ENCODE measurements at regions not wholly inside any gene's neighbourhood (a gene's known extent, or its start where the extent isn't known, plus 50 kb on each side); places are given as distances from the start of the nearest gene placed in this dataset.
"Not testable (repeated sequence)": the region's sequence is repeated elsewhere in the genome, so short reads cannot be mapped to it uniquely, and the experiment has no call there.

DNA sequence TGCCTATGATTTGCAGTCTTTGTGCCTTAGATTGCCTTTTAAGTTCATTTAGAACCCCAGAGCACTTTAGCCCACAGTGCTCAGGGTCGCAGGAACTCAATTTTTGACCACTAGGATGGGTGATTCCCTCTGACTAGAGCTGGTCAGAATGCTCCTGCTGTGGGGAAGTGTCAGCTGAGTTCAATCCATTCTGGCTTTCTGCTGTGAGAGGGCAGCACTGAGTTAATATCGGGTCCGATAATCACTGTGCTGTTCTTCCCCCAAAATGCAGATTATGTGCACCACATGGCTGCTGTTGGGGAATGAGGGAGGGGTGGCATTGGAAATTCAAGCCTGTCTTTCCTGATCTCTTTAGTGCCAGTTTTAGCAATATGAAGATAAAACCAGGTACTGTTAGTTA, 886.4 kb downstream of the DNAJB9 start:
- no peak for DNase-seq (ENCODE audit: low read depth in 1 of 2, low spot score in 1 of 2)
- Histone ChIP-seq H3K4me3 (replicated peaks; ENCODE audit: insufficient read depth, low read length) (no peak overlapping the region), H3K27me3 (ENCODE audit: insufficient read depth, poor library complexity, severe bottlenecking) (no peaks in the 10 kb centered on the region), H3K27ac (replicated peaks) (no peak overlapping the region)
- TF ChIP-seq SPI1 (IDR thresholded peaks at IDR 0.05; ENCODE audit: borderline replicate concordance, low read depth) (no peak), GABPA (IDR thresholded peaks at IDR 0.05; ENCODE audit: low read depth) (no peak), POLR2AphosphoS5 (IDR thresholded peaks at IDR 0.05; ENCODE audit: low read depth) (no peak)
- TF ChIP-seq, protein P1, sequence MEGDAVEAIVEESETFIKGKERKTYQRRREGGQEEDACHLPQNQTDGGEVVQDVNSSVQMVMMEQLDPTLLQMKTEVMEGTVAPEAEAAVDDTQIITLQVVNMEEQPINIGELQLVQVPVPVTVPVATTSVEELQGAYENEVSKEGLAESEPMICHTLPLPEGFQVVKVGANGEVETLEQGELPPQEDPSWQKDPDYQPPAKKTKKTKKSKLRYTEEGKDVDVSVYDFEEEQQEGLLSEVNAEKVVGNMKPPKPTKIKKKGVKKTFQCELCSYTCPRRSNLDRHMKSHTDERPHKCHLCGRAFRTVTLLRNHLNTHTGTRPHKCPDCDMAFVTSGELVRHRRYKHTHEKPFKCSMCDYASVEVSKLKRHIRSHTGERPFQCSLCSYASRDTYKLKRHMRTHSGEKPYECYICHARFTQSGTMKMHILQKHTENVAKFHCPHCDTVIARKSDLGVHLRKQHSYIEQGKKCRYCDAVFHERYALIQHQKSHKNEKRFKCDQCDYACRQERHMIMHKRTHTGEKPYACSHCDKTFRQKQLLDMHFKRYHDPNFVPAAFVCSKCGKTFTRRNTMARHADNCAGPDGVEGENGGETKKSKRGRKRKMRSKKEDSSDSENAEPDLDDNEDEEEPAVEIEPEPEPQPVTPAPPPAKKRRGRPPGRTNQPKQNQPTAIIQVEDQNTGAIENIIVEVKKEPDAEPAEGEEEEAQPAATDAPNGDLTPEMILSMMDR (IDR thresholded peaks at IDR 0.05; ENCODE audit: insufficient read depth, low read length), result no peak
- TF ChIP-seq, protein P2, sequence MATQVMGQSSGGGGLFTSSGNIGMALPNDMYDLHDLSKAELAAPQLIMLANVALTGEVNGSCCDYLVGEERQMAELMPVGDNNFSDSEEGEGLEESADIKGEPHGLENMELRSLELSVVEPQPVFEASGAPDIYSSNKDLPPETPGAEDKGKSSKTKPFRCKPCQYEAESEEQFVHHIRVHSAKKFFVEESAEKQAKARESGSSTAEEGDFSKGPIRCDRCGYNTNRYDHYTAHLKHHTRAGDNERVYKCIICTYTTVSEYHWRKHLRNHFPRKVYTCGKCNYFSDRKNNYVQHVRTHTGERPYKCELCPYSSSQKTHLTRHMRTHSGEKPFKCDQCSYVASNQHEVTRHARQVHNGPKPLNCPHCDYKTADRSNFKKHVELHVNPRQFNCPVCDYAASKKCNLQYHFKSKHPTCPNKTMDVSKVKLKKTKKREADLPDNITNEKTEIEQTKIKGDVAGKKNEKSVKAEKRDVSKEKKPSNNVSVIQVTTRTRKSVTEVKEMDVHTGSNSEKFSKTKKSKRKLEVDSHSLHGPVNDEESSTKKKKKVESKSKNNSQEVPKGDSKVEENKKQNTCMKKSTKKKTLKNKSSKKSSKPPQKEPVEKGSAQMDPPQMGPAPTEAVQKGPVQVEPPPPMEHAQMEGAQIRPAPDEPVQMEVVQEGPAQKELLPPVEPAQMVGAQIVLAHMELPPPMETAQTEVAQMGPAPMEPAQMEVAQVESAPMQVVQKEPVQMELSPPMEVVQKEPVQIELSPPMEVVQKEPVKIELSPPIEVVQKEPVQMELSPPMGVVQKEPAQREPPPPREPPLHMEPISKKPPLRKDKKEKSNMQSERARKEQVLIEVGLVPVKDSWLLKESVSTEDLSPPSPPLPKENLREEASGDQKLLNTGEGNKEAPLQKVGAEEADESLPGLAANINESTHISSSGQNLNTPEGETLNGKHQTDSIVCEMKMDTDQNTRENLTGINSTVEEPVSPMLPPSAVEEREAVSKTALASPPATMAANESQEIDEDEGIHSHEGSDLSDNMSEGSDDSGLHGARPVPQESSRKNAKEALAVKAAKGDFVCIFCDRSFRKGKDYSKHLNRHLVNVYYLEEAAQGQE (IDR thresholded peaks at IDR 0.05; ENCODE audit: insufficient replicate concordance, low read depth), result no peak

GRCh38 chr7:109460296-109460695, 890.6 kb downstream of the DNAJB9 start:
- H3K4me3 ChIP-seq (replicated peaks; ENCODE audit: insufficient read depth, low read length), result no peak overlapping the region
- no peak overlapping the region for H3K27ac ChIP-seq (replicated peaks)
- DNase-seq (ENCODE audit: low read depth in 1 of 2, low spot score in 1 of 2), result no peak
- no peaks in the 10 kb centered on the region for H3K27me3 ChIP-seq (ENCODE audit: insufficient read depth, poor library complexity, severe bottlenecking)
- no peak for TF ChIP-seq GABPA (IDR thresholded peaks at IDR 0.05; ENCODE audit: low read depth)
- no peak for TF ChIP-seq POLR2AphosphoS5 (IDR thresholded peaks at IDR 0.05; ENCODE audit: low read depth)
- TF ChIP-seq, protein P2 (IDR thresholded peaks at IDR 0.05; ENCODE audit: insufficient replicate concordance, low read depth), result no peak
- TF ChIP-seq, protein P1 (IDR thresholded peaks at IDR 0.05; ENCODE audit: insufficient read depth, low read length), result no peak
- TF ChIP-seq SPI1 (IDR thresholded peaks at IDR 0.05; ENCODE audit: borderline replicate concordance, low read depth), result no peak

DNA sequence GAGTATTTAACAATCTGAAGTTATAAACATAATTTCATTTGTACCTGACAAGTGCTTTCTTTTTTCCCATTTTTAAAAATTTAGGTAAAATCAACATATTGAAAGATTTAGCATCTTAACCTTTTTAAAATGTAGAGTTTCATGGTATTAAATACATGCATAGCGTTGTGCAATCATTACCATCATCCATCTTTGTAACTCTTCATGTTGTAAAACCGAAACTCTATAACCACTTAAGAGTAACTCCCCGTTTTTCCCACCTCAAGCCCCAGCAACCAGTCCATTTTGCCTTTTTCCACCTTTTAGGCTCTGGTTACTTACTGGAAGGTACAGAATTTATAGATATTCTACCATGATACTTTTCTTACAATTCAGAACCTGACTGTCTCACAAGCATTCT, 892.5 kb downstream of the DNAJB9 start:
- H3K27ac ChIP-seq (replicated peaks), result no peak overlapping the region
- TF ChIP-seq POLR2AphosphoS5 (IDR thresholded peaks at IDR 0.05; ENCODE audit: low read depth) (no peak), SPI1 (IDR thresholded peaks at IDR 0.05; ENCODE audit: borderline replicate concordance, low read depth) (no peak), GABPA (IDR thresholded peaks at IDR 0.05; ENCODE audit: low read depth) (no peak)
- TF ChIP-seq, protein P2 (IDR thresholded peaks at IDR 0.05; ENCODE audit: insufficient replicate concordance, low read depth), result no peak
- TF ChIP-seq, protein P1 (IDR thresholded peaks at IDR 0.05; ENCODE audit: insufficient read depth, low read length), result no peak
- DNase-seq (ENCODE audit: low read depth in 1 of 2, low spot score in 1 of 2), result no peak
- H3K4me3 ChIP-seq (replicated peaks; ENCODE audit: insufficient read depth, low read length), result no peak overlapping the region
- H3K27me3 ChIP-seq (ENCODE audit: insufficient read depth, poor library complexity, severe bottlenecking), result no peaks in the 10 kb centered on the region

- not testable (repeated sequence) for DNase-seq (ENCODE audit: low read depth in 1 of 2, low spot score in 1 of 2); H3K27ac ChIP-seq (replicated peaks); H3K4me3 ChIP-seq (replicated peaks; ENCODE audit: insufficient read depth, low read length); H3K27me3 ChIP-seq (ENCODE audit: insufficient read depth, poor library complexity, severe bottlenecking)
Measured at GRCh38 chr7:109467729-109468128, 898.1 kb downstream of the DNAJB9 start.

Data from HL-60 (cell line).